Activated CD8-positive, alpha-beta T cell treated with anti-CD3 and anti-CD28 coated beads for 36 hours (primary cell): ENCODE measurements at regions not wholly inside any gene's neighbourhood (a gene's known extent, or its start where the extent isn't known, plus 50 kb on each side); places are given as distances from the start of the nearest gene placed in this dataset.

Experiments
- ATAC-seq: fragments of 200-7000 bp; cut with Tn5 transposase; one replicate; pipeline ENCODE4 v1.10.0; 2021; ENCODE audit warnings: mild to moderate bottlenecking, moderate library complexity
- CTCF ChIA-PET: fragments of 350-600 bp; sonication (Branson Sonifier 250); formaldehyde crosslinking; loops from one replicate; lab custom pipeline; 2021; ENCODE audit warnings: antibody characterized with exemption; lab: Charles Lee
- POLR2A ChIA-PET: fragments of 350-600 bp; sonication (Branson Sonifier 250); formaldehyde crosslinking; loops from one replicate; lab custom pipeline; 2021; ENCODE audit warnings: antibody characterized with exemption; lab: Charles Lee
- DNase-seq: peaks from one replicate; pipeline ENCODE4 v3.0.0-alpha.2; 2020
- H3K27ac Mint-ChIP-seq: one replicate; pipeline ENCODE4 v1.8.0; 2021; ENCODE audit warnings: mild to moderate bottlenecking, mixed read lengths
- H3K27me3 Mint-ChIP-seq: one replicate; pipeline ENCODE4 v1.8.0; 2021; ENCODE audit warnings: mixed read lengths
- H3K36me3 Mint-ChIP-seq: one replicate; pipeline ENCODE4 v1.8.0; 2021; ENCODE audit warnings: low read depth, mixed read lengths
- H3K4me1 Mint-ChIP-seq: one replicate; pipeline ENCODE4 v1.8.0; 2021; ENCODE audit warnings: low read depth, mixed read lengths
- H3K4me3 Mint-ChIP-seq: one replicate; pipeline ENCODE4 v1.8.0; 2021; ENCODE audit warnings: mild to moderate bottlenecking, moderate library complexity, mixed read lengths
- H3K9me3 Mint-ChIP-seq: one replicate; pipeline ENCODE4 v1.8.0; 2021; ENCODE audit warnings: mixed read lengths
- intact Hi-C: fragments of 100-400 bp; cut with micrococcal nuclease; formaldehyde crosslinking; loops from one replicate; pipeline ENCODE4 v1.10.0; 2022
- TF ChIP-seq, protein P1 (sequence below): fragments of 200-600 bp; IDR thresholded peaks from one replicate; pipeline ENCODE4 v1.8.0; 2022; ENCODE audit warnings: antibody characterized with exemption, mild to moderate bottlenecking

DNA sequence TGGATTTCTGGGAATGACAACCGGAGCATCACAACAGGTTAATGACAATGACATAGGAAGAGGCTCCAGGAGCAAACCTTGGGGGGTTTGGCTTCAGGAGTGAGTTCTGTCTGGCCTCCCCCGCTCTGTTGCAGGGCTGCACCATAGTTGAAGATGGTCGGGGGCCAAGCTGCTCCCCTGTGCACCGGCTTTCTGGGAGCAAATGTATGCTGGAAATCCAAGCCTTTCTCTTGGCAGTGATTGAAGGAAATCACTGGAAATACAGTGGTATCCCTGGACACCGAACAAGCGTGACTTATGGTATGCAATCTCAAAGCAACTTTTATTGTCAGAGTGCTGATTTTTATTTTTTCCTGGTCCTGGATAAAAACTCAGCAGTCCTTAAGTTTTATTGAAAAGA, 251.9 kb upstream of the ZNF32 start:
- Mint-ChIP-seq H3K4me1 (no peaks in the 10 kb centered on the region), H3K36me3 (no peaks in the 10 kb centered on the region), H3K9me3 (no peaks in the 10 kb centered on the region), H3K4me3 (no peak overlapping the region), H3K27ac (no peak overlapping the region), H3K27me3 (no peaks in the 10 kb centered on the region)
- ATAC-seq: no peak
- intact Hi-C loops: no loop called here
- CTCF ChIA-PET: no interaction called here
- POLR2A ChIA-PET: interaction anchor here (0.7 kb wide), 1 partner anchor 359 kb away, joined by 3 read pairs; no protein-coding TSS in a partner anchor
- TF ChIP-seq, protein P1, sequence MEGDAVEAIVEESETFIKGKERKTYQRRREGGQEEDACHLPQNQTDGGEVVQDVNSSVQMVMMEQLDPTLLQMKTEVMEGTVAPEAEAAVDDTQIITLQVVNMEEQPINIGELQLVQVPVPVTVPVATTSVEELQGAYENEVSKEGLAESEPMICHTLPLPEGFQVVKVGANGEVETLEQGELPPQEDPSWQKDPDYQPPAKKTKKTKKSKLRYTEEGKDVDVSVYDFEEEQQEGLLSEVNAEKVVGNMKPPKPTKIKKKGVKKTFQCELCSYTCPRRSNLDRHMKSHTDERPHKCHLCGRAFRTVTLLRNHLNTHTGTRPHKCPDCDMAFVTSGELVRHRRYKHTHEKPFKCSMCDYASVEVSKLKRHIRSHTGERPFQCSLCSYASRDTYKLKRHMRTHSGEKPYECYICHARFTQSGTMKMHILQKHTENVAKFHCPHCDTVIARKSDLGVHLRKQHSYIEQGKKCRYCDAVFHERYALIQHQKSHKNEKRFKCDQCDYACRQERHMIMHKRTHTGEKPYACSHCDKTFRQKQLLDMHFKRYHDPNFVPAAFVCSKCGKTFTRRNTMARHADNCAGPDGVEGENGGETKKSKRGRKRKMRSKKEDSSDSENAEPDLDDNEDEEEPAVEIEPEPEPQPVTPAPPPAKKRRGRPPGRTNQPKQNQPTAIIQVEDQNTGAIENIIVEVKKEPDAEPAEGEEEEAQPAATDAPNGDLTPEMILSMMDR: no peak
- DNase-seq: no peak

GRCh38 chr10:43899224-43899959, 250.7 kb upstream of the ZNF32 start:
- CTCF ChIA-PET: no interaction called here
- Mint-ChIP-seq H3K4me1 (no peaks in the 10 kb centered on the region), H3K36me3 (no peaks in the 10 kb centered on the region), H3K4me3 (no peak overlapping the region), H3K27ac (no peak overlapping the region), H3K27me3 (no peaks in the 10 kb centered on the region), H3K9me3 (no peaks in the 10 kb centered on the region)
- ATAC-seq (no peak), DNase-seq (no peak)
- POLR2A ChIA-PET: no interaction called here
- TF ChIP-seq, protein P1: no peak
- intact Hi-C loops: no loop called here

DNA sequence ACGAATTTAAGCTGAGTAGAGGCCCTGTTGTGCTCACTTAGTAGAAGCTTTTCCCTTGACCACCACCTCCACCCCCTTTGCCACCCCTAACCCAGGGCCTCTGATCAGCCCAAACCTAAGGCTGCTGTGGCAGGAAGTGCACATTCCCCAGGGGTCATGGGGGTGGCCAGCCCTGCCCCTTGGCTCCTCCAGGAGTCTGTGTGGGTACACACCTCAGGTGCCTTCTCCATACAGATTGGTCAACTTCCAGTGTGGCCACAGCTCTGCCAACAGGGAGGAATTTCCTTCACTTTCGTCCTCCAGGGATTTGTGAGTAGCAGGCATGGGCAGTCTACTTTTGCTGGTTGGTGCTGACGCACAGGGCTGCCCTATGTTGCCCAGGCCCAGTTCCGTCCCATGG, 249.9 kb upstream of the ZNF32 start:
- TF ChIP-seq, protein P1: no peak
- POLR2A ChIA-PET: no interaction called here
- CTCF ChIA-PET: interaction anchor here (1.1 kb wide), 1 partner anchor 212 kb away, joined by 3 read pairs; no protein-coding TSS in a partner anchor
- Mint-ChIP-seq H3K4me1 (no peaks in the 10 kb centered on the region), H3K9me3 (no peaks in the 10 kb centered on the region), H3K36me3 (no peaks in the 10 kb centered on the region), H3K27ac (no peak overlapping the region), H3K4me3 (no peak overlapping the region), H3K27me3 (no peaks in the 10 kb centered on the region)
- intact Hi-C loops: no loop called here
- no peak for ATAC-seq
- DNase-seq: no peak

DNA sequence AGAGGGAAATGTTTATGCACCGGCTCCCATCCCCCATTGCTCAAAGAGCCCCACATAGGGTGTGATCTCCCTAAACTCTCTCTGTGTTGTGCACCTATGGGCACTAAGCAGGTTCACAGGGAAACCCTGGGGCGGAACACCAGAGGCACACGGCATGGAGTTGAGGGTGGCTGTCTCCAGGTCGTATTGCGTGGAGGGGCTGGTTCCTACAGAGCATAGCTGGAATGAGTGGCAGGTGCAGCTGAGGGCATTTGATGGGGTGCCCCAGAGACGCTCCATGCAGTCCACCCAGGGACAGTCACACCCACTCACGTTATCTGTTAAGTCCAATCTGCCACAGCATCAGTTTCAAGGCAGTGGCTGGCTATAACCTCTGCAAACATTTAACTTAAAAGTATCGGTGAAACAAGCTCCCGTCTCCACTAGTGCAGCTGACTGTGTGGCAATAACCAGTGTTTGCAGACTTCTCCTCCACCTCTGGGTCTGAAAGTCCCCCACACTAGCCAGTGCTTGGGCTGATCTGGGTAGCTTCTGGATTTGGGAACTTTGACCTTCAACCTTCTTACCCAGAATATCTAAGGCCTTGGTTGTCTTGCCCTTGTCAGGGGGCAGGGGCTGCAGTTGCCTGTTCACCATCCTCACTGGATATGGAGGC, 249.2 kb upstream of the ZNF32 start:
- ATAC-seq: no peak
- H3K27me3 Mint-ChIP-seq: no peaks in the 10 kb centered on the region
- no peaks in the 10 kb centered on the region for H3K4me1 Mint-ChIP-seq
- TF ChIP-seq, protein P1: no peak
- no peak for DNase-seq
- POLR2A ChIA-PET: no interaction called here
- CTCF ChIA-PET: interaction anchor here (1.1 kb wide), 1 partner anchor 211 kb away, joined by 3 read pairs; no protein-coding TSS in a partner anchor
- no peaks in the 10 kb centered on the region for H3K36me3 Mint-ChIP-seq
- H3K4me3 Mint-ChIP-seq: no peak overlapping the region
- H3K27ac Mint-ChIP-seq: no peak overlapping the region
- H3K9me3 Mint-ChIP-seq: no peaks in the 10 kb centered on the region
- intact Hi-C loops: no loop called here
